HepG2 (cell line): ENCODE measurements at regions not wholly inside any gene's neighbourhood (a gene's known extent, or its start where the extent isn't known, plus 50 kb on each side); places are given as distances from the start of the nearest gene placed in this dataset.

Experiments used
- ATAC-seq: fragments of 200-7000 bp; cut with Tn5 transposase; 3 replicates; pipeline ENCODE4 v1.9.1; 2020; ENCODE audit warnings: mild to moderate bottlenecking, moderate library complexity
- BruUV-seq: library from RNA; stranded (reverse); fragments of 400-500 nt; replicated peaks from 2 replicates; lab custom pipeline; 2021; lab: Mats Ljungman, UMichigan
- CTCF ChIA-PET: fragments of 300-600 bp; formaldehyde crosslinking; extraction: SDS; loops from one replicate; lab custom pipeline; 2021; ENCODE audit warnings: low total read pairs, inconsistent platforms, low intra/inter-chr PET ratio; lab: Yijun Ruan, JAX
- POLR2A ChIA-PET: fragments of 350-600 bp; sonication (Branson Sonifier 250); formaldehyde crosslinking; loops from one replicate; lab custom pipeline; 2020; ENCODE audit warnings: antibody characterized with exemption, inconsistent platforms; lab: Yijun Ruan, JAX
- DNase-seq: peaks from one replicate; pipeline ENCODE4 v3.0.0-alpha.2; 2015; ENCODE audit warnings: low spot score
- FAIRE-seq: peaks from 3 replicates; lab custom pipeline; 2011; peaks lifted over from hg19 to GRCh38; lab: Jason Lieb, UNC
- H2AFZ ChIP-seq: one replicate; pipeline ENCODE4 v1.6.1; 2011; ENCODE audit warnings: low read length, inconsistent platforms
- H3K27ac ChIP-seq: fragments of 300-600 bp; 3 replicates; pipeline ENCODE4 v1.8.0; 2011; ENCODE audit warnings: mixed run types, mild to moderate bottlenecking, mixed read lengths, low read length, inconsistent platforms; ENCODE audit not compliant: insufficient read depth; ENCODE audit errors: extremely low read length
- H3K27me3 ChIP-seq, 2 experiments: fragments of 200-600 bp in 1 of 2; 2 replicates in 1 of 2; 3 replicates in 1 of 2; pipeline versions ENCODE4 v1.6.0 to v1.8.0; 2011; ENCODE audit warnings: low read length in 2 of 2, mild to moderate bottlenecking in 2 of 2, moderate library complexity in 2 of 2, inconsistent platforms in 1 of 2; ENCODE audit not compliant: insufficient read depth in 2 of 2, control insufficient read depth in 1 of 2
- H3K36me3 ChIP-seq, 2 experiments: fragments of 200-600 bp in 1 of 2; replicated peaks in 1 of 2; 2 replicates in 1 of 2; 3 replicates in 1 of 2; pipeline versions ENCODE4 v1.5.1 to v1.8.0; 2011; ENCODE audit warnings: low read length in 2 of 2, inconsistent platforms in 1 of 2; ENCODE audit not compliant: insufficient read depth in 2 of 2, control insufficient read depth in 1 of 2
- H3K4me1 ChIP-seq: 2 replicates; pipeline ENCODE4 v1.5.1; 2012; ENCODE audit warnings: low read length, inconsistent platforms; ENCODE audit not compliant: insufficient read depth
- H3K4me2 ChIP-seq: 2 replicates; pipeline ENCODE4 v1.6.0; 2011; ENCODE audit warnings: low read depth, low read length, inconsistent platforms
- H3K4me3 ChIP-seq, 3 experiments: fragments of 200-600 bp in 1 of 3; sonication (generic), shearing (Covaris generic) in 1 of 3; replicated peaks in 1 of 3; 2 replicates each; pipeline ENCODE4 v1.5.1; 2011 to 2016; ENCODE audit warnings: low read length in 3 of 3, inconsistent platforms in 2 of 3, low read depth in 2 of 3, mild to moderate bottlenecking in 2 of 3, control low read depth in 1 of 3, mixed read lengths in 1 of 3; ENCODE audit not compliant: insufficient read depth in 1 of 3
- H3K79me2 ChIP-seq: one replicate; pipeline ENCODE4 v1.6.1; 2011; ENCODE audit warnings: low read length, inconsistent platforms; ENCODE audit not compliant: insufficient read depth
- H3K9ac ChIP-seq: 2 replicates; pipeline ENCODE4 v1.6.0; 2011; ENCODE audit warnings: mild to moderate bottlenecking, low read depth, low read length, inconsistent platforms; ENCODE audit not compliant: insufficient read depth
- H3K9me3 ChIP-seq: 2 replicates; pipeline ENCODE4 v1.5.1; 2012; ENCODE audit warnings: mild to moderate bottlenecking, low read length
- H4K20me1 ChIP-seq: 2 replicates; pipeline ENCODE4 v1.6.0; 2011; ENCODE audit warnings: inconsistent platforms, mild to moderate bottlenecking, low read length, moderate library complexity; ENCODE audit not compliant: insufficient read depth
- AKAP8 ChIP-seq: sonication (generic); formaldehyde crosslinking; IDR thresholded peaks from 2 replicates; pipeline ENCODE4 v1.5.1; 2020; ENCODE audit warnings: mild to moderate bottlenecking, missing genetic modification reagents
- MAFK ChIP-seq, 2 experiments: IDR thresholded peaks in 1 of 2; conservative IDR thresholded peaks in 1 of 2; 2 replicates each; pipeline ENCODE4 v1.6.1; 2011; ENCODE audit warnings: improper control_type of control experiment in 2 of 2, low read length in 2 of 2
- MTF1 ChIP-seq: sonication (generic); formaldehyde crosslinking; IDR thresholded peaks from 2 replicates; pipeline ENCODE4 v1.5.0; 2020; ENCODE audit warnings: missing genetic modification reagents
- MXD4 ChIP-seq: IDR thresholded peaks from 2 replicates; pipeline ENCODE4 v1.6.1; 2016; ENCODE audit warnings: mild to moderate bottlenecking, missing biosample characterization, missing genetic modification reagents
- MYNN ChIP-seq: sonication (generic); formaldehyde crosslinking; IDR thresholded peaks from 2 replicates; pipeline ENCODE4 v1.4.0; 2020; ENCODE audit warnings: mild to moderate bottlenecking, low read depth, missing genetic modification reagents
- SMAD9 ChIP-seq: sonication (generic); formaldehyde crosslinking; IDR thresholded peaks from 2 replicates; pipeline ENCODE4 v1.5.1; 2020; ENCODE audit warnings: mild to moderate bottlenecking, missing genetic modification reagents
- ZNF558 ChIP-seq: sonication (generic); formaldehyde crosslinking; IDR thresholded peaks from 2 replicates; pipeline ENCODE4 v1.9.0; 2022; ENCODE audit warnings: mild to moderate bottlenecking, missing genetic modification reagents, borderline replicate concordance
- ZNF564 ChIP-seq: sonication (generic); formaldehyde crosslinking; IDR thresholded peaks from 2 replicates; pipeline ENCODE4 v1.8.1; 2023; ENCODE audit warnings: mild to moderate bottlenecking, missing genetic modification reagents
- ZNF672 ChIP-seq: sonication (generic); formaldehyde crosslinking; IDR thresholded peaks from 2 replicates; pipeline ENCODE4 v1.8.1; 2022; ENCODE audit warnings: missing genetic modification reagents
- ZNF720 ChIP-seq: sonication (generic); formaldehyde crosslinking; IDR thresholded peaks from 2 replicates; pipeline ENCODE4 v1.4.0; 2020; ENCODE audit warnings: missing genetic modification reagents
- ZNF782 ChIP-seq: sonication (generic); formaldehyde crosslinking; IDR thresholded peaks from 2 replicates; pipeline ENCODE4 v1.4.0; 2020; ENCODE audit warnings: missing genetic modification reagents, mild to moderate bottlenecking, borderline replicate concordance
- ZNF788 ChIP-seq: sonication (generic); formaldehyde crosslinking; IDR thresholded peaks from 2 replicates; pipeline ENCODE4 v1.5.0; 2020; ENCODE audit warnings: mild to moderate bottlenecking, missing genetic modification reagents, borderline replicate concordance
- WGBS: methylation state at CpG from one replicate; pipeline ENCODE4 v1.1.6; 2017; ENCODE audit warnings: low lambda C conversion rate; 5-methylcytosine and 5-hydroxymethylcytosine counted together
- in situ Hi-C: cut with HindIII; loops from 2 replicates; pipeline ENCODE4 v1.10.0; 2017; ENCODE audit warnings: low pct_unique_long_range_greater_than_20kb; ENCODE audit not compliant: extremely low pct_ligation_motif_present
- intact Hi-C: fragments of 100-400 bp; cut with micrococcal nuclease; formaldehyde crosslinking; loops from one replicate; pipeline ENCODE4 v1.10.0; 2022; ENCODE audit not compliant: unreplicated experiment
- TF ChIP-seq, protein P1 (sequence below): sonication (generic); formaldehyde crosslinking; IDR thresholded peaks from 2 replicates; pipeline ENCODE4 v1.8.1; 2023; ENCODE audit warnings: mild to moderate bottlenecking, missing genetic modification reagents
- TF ChIP-seq, protein P2 (sequence below): sonication (generic); formaldehyde crosslinking; conservative IDR thresholded peaks from 2 replicates; pipeline ENCODE4 v1.4.0; 2020; ENCODE audit warnings: missing genetic modification reagents
- TF ChIP-seq, protein P3 (sequence below): sonication (generic); formaldehyde crosslinking; IDR thresholded peaks from 2 replicates; pipeline ENCODE4 v1.8.0; 2022; ENCODE audit warnings: mild to moderate bottlenecking, missing genetic modification reagents, moderate library complexity
- TF ChIP-seq, protein P4 (sequence below): IDR thresholded peaks from 2 replicates; pipeline ENCODE4 v1.6.1; 2012; ENCODE audit warnings: low read length, improper control_type of control experiment

DNA sequence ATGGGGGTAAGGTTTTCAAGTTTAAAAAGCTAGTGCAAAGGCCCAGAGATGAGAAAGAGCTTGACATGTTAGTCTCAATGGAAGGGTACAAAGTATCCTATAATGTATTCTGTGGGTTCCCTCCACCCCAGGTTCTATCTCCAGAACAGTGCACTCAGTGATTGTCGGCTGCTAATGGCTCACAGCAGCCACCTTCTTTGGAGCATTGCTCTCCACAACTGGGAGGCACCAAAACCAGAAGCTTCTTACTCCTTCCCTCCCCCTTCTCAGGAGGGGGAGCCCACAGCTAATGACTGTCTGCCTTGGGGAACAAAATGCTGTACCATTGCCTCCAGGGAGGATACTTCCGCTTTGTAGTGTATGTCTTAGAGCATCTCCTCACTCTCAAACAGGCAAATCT is 439.4 kb upstream of the RBMS3 start (continued):
- TF ChIP-seq ZNF564 (CRISPR knock-in tag): no peak

DNA sequence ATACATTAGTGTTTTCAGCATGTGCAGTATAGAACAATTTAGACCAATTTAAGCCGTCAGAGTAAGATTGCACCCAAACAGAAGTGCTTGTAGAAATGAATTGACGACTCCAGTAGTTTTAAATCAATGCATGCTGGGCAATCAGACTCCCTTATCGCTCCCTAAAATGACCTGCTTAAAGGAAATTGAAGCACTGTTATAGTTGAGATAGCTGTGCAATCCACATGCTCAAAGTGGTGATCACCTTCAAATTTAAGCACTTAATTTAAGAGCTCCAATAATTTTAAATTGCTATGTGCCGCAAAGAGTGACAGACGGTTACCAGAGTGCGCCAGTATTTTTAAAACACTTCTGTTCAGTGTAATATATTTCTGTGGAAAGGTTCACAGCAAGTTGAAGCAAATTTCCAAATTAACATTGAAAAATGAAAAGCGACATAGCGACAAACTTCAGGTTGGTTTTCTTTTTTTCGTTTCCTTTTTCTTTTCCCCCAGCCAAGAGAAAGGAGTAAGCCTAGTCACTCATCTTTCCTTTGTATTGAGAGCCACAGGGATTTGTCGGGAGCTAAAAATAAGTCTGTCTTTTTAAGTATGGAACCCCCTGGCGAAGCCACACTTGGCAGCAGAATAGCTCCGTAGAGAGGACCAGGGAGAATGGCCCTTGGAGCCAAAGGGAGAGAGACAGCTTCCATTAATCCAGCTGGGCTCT is 436.4 kb upstream of the RBMS3 start:
- ChIA-PET POLR2A (no interaction called here), CTCF (no interaction called here)
- in situ Hi-C loops (no loop called here), intact Hi-C loops (no loop called here)
- no peak overlapping the region for H3K27ac ChIP-seq
- H3K79me2 ChIP-seq: no peaks in the 10 kb centered on the region
- H3K9ac ChIP-seq: no peak overlapping the region
- 24% methylated on average over 12 of the region's 12 CpGs for WGBS
- H2AFZ ChIP-seq: no peak overlapping the region
- no peaks in the 10 kb centered on the region for H3K36me3 ChIP-seq
- no peaks in the 10 kb centered on the region; a peak in 1 of 5 replicates for H3K27me3 ChIP-seq
- ATAC-seq (no peak), DNase-seq (no peak), FAIRE-seq (no peak)
- no TSS peak for BruUV-seq
- H3K9me3 ChIP-seq: no peaks in the 10 kb centered on the region
- no peak overlapping the region for H3K4me3 ChIP-seq
- H3K4me1 ChIP-seq: no peaks in the 10 kb centered on the region
- H3K4me2 ChIP-seq: no peak overlapping the region
- H4K20me1 ChIP-seq: no peaks in the 10 kb centered on the region
- TF ChIP-seq, protein P1, sequence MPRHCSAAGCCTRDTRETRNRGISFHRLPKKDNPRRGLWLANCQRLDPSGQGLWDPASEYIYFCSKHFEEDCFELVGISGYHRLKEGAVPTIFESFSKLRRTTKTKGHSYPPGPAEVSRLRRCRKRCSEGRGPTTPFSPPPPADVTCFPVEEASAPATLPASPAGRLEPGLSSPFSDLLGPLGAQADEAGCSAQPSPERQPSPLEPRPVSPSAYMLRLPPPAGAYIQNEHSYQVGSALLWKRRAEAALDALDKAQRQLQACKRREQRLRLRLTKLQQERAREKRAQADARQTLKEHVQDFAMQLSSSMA (CRISPR knock-in tag): no peak
- TF ChIP-seq MYNN (CRISPR knock-in tag) (no peak), AKAP8 (CRISPR knock-in tag) (no peak), ZNF788 (CRISPR knock-in tag) (no peak), ZNF782 (CRISPR knock-in tag) (no peak), MXD4 (CRISPR knock-in tag) (no peak), ZNF720 (no peak), ZNF558 (no peak), SMAD9 (CRISPR knock-in tag) (no peak), MTF1 (CRISPR knock-in tag) (no peak), MAFK (conservative IDR thresholded peaks at IDR 0.05 in 1 of 2, IDR thresholded peaks at IDR 0.05 in 1 of 2; ENCODE audit: low read length in 2 of 2) (no peak), ZNF672 (CRISPR knock-in tag) (no peak)
- TF ChIP-seq, protein P2, sequence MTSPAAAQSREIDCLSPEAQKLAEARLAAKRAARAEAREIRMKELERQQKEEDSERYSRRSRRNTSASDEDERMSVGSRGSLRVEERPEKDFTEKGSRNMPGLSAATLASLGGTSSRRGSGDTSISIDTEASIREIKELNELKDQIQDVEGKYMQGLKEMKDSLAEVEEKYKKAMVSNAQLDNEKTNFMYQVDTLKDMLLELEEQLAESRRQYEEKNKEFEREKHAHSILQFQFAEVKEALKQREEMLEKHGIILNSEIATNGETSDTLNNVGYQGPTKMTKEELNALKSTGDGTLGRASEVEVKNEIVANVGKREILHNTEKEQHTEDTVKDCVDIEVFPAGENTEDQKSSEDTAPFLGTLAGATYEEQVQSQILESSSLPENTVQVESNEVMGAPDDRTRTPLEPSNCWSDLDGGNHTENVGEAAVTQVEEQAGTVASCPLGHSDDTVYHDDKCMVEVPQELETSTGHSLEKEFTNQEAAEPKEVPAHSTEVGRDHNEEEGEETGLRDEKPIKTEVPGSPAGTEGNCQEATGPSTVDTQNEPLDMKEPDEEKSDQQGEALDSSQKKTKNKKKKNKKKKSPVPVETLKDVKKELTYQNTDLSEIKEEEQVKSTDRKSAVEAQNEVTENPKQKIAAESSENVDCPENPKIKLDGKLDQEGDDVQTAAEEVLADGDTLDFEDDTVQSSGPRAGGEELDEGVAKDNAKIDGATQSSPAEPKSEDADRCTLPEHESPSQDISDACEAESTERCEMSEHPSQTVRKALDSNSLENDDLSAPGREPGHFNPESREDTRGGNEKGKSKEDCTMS: no peak
- TF ChIP-seq, protein P3, sequence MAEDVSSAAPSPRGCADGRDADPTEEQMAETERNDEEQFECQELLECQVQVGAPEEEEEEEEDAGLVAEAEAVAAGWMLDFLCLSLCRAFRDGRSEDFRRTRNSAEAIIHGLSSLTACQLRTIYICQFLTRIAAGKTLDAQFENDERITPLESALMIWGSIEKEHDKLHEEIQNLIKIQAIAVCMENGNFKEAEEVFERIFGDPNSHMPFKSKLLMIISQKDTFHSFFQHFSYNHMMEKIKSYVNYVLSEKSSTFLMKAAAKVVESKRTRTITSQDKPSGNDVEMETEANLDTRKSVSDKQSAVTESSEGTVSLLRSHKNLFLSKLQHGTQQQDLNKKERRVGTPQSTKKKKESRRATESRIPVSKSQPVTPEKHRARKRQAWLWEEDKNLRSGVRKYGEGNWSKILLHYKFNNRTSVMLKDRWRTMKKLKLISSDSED (CRISPR knock-in tag): no peak
- TF ChIP-seq, protein P4, sequence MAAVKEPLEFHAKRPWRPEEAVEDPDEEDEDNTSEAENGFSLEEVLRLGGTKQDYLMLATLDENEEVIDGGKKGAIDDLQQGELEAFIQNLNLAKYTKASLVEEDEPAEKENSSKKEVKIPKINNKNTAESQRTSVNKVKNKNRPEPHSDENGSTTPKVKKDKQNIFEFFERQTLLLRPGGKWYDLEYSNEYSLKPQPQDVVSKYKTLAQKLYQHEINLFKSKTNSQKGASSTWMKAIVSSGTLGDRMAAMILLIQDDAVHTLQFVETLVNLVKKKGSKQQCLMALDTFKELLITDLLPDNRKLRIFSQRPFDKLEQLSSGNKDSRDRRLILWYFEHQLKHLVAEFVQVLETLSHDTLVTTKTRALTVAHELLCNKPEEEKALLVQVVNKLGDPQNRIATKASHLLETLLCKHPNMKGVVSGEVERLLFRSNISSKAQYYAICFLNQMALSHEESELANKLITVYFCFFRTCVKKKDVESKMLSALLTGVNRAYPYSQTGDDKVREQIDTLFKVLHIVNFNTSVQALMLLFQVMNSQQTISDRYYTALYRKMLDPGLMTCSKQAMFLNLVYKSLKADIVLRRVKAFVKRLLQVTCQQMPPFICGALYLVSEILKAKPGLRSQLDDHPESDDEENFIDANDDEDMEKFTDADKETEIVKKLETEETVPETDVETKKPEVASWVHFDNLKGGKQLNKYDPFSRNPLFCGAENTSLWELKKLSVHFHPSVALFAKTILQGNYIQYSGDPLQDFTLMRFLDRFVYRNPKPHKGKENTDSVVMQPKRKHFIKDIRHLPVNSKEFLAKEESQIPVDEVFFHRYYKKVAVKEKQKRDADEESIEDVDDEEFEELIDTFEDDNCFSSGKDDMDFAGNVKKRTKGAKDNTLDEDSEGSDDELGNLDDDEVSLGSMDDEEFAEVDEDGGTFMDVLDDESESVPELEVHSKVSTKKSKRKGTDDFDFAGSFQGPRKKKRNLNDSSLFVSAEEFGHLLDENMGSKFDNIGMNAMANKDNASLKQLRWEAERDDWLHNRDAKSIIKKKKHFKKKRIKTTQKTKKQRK: no peak
